ENCODE measurements at regions not wholly inside any gene's neighbourhood (a gene's known extent, or its start where the extent isn't known, plus 50 kb on each side); places are given as distances from the start of the nearest gene placed in this dataset.

DNA sequence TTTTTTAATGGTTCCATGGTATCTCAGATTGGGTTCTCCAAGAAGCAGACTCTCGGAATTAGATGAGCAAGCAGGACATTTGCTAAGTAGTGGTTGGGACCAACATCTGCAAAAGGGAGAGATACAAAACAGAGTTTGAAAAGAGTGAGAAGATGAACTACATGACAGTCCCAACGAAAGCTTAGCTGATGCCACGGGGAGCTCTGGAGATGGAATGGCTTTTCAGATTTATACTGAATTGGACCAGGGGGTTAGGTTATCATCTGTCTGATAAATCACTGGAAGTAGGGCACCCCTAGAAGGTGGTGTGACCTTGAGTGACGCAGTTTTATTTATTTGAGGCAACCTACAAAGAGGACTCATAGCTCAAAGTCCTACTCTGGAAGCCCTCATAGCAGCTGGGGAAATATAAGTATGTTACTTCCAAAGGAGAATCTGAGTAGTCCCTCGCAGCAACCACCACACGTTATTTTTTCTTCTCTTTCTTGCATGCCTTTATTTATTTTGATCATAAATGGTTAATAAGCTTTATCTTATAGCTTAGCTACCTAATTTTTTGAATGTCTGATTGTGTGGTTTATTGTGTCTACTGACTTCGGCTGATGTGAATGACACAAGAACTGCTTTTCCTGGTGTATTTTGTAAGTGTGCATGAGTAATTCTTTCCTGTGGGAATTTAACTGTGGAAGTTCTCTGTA is 815.4 kb downstream of the SQOR start:
- DNase-seq = no peak

DNA sequence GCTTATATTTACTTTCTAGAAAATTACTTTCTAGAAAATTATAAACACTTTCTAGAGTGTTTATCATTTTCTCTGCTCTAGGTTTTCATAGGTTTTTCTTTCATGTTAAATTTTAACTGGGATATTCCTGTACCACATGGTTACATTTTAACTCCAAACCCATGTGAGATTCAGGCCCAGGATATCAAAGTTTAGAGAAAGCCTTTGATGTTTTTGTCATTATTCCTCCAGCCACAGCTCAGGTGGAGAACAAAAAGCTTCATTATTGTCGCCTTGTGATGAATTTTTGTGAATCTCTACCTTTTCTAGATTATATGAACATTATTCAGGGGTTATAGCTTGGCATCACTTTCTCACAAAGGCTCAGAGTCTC is 816.0 kb downstream of the SQOR start:
- DNase-seq = no peak

DNA sequence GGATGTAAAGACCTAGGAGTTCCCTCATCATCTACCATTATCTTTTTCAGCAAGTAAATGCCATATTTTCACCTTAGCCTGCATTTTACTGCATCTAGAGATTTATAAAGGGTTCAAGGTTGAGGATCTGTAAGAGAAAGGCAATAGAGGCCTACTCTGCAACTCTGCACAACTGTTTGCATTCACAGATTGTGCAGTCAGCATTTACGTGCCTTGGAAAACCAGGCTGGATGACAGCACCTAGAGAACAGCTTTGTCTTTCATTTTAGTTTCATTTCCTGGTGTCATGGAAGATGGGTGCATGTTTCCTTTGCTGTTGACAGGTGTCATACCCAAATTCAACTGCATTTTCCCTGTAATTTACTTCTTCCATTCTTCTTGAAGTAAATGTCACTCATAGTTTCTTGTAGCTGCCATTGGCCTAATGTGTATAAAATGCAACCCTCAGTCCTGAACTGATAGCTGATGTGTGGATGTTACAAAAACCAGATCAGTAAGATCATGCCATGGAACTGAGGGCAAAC is 817.5 kb downstream of the SQOR start:
- DNase-seq = no peak

DNA sequence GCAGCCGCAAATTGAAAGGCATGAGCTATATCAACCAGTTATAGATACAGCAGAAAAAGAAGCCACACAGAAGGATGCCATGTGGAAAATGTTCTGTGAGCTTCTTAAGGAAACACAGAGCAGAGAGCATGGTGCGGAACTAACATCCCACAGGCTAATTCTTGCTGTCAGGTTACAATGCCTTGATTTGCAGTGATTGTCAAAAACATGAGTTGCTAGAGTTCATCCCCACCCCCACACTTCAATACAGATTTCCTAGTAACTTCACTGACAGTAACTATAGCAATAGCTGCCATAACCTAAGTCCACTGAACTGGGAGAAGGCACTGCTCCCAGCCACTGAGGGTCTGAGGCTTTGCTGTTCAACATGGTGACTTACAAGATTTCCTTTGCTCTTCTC is 821.6 kb downstream of the SQOR start:
- no peak for DNase-seq

DNA sequence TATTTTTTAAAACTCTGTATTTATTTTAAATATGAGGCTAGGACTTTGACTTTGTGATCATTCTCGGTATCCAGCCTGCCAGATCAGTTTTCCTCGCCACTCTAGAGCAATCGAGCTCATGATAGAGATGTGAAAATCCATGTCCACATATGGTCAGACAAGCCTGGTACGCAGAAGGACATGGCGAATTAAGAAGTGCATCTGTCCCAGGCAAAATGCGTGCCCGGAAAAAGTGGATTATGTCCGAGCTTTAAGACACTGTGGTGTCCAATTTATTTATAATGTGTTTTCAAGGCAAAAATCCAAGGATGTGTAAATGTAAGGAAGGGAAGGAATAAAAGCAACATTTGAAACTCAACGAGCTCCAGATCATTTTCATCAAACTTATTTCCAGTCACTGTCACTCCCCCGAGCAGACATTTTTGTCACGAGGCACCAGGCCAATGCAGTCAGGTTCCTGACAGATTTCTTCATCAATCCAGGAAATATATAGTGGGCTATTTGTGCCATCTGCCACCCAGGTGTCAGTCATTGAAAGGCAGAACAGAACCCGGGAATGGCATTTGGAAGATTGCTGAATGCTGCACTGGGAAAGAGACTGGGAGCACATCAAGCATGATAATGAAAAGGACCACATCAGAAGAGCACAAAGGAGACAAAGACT is 825.7 kb downstream of the SQOR start:
- DNase-seq = no peak

DNA sequence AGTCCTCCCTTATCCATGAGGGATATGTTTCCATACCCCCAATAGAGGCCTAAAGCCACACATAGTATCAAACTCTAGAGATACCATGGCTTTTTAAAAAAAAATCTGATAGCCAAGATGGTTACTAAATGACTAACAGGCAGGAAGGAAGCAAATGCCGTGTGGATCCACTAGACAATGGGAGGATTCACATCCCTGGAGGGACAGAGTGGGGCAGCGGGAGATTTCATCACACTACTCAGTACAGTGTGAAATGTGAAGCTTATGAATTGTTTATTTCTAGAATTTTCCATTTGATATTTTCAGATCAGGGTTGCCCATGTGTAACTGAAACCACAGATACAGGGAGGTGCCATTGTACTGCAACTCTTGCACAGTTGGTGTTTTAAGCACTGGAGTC is 826.6 kb downstream of the SQOR start:
- no peak for DNase-seq

DNA sequence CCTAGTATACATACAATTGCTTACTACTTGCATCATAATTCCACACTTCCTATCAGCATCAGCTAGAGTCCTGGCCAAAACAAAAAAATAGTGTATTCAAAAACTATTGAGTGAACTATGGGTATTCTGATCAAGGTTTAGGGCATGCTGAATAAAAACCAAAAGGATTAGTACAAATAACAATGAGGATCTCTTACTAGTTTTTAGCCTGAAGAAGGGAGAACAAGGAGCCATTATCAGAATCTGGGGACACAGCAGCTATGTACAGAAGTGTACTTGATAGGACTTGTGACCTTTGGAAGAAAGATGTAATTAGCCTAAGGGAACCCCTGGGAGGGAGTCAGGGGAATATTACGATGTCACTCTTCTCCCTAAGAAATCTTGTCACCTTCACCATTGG is 832.2 kb downstream of the SQOR start:
- no peak for DNase-seq

DNA sequence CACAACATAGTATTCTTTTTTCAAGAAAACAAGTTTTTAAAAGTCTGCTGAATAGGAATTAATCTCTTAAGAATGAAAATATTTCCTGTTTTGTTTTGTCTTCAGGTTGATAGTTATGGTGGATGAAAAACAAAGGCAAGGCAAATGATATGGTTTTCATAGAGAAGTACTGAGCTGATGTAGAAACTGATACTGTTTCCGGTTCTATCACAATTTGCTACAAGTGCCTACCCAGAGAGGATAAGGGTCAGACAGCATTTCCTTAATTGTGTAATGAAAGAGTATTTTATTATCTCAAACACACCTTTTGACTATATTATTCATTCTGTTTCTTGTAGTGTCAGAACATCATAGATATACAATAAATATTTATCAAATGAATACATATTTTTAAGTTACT is 836.3 kb downstream of the SQOR start:
- no peak for DNase-seq

DNA sequence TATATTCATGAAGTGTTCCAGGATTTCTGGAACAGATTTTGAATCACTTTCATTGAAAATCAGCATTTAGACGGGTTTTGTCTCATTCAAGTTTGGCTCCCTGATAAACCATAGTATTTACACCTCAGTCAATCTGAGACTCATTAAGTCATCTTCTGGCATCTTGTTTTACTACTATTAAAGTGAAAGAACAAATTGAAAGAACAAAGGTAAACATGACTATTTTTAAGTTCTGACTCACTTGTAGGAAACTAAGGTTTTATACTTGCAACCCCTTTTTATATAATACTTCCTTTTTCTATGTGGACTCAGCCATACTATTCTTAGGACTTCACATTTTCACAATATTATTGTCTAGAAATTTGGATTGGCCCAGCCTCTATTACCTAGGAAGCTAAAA is 854.4 kb downstream of the SQOR start:
- DNase-seq = no peak

DNA sequence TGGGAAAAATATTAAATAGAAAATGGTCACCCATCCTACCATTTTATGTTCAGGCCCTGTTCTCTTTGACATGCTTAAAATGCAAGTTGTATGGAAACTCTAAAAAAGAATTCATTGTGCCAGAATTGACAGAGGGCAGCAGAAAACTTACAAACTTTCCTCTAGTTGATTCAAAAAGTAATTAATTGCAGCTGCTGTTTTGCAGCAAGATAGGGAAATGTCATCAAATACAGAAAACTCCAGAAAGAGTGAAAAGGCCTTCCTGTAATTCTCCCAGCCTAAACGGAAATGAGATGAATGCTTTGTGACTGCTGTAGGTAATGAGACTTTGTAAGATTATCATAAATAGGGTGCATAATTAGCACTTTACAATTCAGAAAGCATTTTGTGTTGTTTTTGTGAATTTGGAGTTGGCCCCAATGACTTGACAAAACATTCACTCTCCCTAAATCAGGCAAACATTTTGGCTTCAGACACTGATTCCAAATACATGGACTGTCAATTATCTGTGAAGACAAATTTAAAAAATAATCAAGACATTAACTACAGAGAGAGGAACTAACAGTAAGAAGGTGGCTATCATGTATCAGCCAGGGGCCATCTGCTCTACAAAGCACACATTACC is 861.8 kb downstream of the SQOR start:
- no peak for DNase-seq

DNA sequence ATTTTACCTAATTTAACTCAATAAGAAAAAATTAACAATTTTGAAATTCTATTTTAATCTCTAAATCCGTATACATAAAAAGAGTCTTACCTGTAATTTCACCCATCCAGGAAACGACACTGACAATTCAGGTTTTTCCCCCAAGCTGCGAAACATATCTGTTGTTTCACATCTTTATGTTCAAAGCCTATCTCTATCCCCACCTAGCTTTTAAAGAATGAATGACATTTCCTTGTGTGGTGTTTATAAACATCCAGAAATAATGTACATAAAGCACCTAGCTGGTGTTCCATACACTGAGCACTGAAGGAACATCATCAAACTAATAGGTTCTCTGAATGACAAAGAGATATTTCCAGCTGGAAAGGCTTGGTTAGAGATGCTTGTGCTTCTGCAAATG is 867.8 kb downstream of the SQOR start:
- DNase-seq = no peak

DNA sequence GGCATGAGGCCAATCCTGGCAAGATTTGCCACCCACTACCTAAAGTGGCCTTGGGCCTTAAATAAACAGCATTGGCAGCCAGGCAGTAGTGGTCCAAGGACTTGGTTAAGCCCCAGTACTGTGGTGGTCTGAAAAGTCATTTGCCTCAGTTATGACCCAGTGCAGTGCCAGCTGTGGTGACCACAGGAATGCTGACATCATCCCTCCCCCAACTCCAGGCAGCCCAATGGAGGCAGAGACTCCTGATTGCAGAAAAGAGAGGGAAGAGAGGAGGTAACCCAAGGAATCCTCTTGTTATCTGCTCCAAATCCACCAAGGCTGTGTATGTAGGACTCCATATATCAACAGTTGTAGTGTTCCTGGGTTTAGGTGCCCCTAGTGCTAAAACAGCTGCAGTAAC is 883.6 kb downstream of the SQOR start:
- no peak for DNase-seq

DNA sequence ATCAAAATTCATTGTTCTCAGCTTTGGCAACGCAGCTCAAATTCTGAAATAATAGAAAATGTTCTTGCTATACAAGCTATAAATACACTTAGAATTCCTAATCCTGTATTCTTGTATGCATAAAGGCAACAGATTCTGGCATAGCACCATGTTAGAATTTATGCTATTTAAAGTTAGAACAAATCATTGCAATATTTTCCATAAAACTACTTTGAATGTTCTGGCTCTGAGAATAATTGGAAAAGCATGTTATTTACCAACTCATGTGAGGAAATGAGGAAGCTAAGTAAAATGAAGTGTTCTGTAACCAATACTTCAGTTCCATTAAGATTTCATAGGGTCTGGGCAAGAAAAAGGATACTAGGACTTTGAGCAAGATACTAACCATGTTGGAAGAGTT is 888.9 kb downstream of the SQOR start:
- no peak for DNase-seq

DNA sequence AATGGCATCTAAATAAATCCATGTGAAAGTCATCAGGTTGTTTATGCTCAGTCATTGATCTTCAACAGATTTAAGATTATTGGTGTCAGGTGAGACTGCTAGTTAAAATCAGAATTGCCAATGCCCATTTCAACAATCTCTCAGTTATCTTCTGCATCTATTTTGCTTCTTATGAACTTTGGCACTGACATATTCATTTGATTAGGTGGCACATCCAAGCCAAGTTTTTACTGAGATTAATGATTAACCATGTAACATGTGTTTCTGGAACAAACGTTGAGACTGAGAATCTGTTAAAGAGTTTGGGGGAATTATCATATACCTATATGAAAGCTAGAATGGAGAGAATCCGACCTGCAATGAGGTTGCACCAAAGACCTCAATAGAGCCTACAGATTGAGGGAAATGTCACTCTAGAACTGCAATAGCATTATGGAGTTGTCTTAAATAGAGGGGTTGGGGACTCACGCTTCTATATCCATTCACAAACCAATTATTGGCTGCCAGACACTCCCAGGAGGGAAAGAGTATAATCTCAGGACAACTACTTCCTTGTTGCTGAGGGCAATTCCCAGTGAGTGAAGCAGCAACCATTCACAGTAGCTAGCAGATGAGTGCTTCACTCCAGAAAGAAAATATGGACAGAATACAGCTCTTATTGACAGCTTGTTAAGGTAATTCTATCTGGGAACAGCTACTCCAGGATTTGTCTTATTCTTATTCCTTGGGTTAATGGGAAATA is 891.3 kb downstream of the SQOR start:
- DNase-seq = no peak

DNA sequence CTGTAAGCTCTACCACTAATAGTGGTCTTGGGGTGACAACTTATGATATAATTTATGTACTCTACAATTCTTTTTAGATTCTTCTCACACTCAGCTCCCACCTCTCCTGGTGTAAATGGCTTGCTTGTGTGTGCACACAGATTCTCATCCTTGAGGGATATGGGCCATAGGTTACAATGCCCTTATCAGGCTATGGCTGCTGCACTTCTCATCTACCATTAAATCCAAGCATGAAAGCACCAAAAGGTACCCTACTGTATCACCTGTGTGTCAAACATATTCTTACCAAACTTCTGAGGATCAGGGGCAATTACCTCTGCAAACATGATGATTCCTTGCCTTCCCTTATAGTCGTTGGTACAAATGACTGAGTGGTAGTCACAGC is 891.9 kb downstream of the SQOR start:
- DNase-seq = no peak

DNA sequence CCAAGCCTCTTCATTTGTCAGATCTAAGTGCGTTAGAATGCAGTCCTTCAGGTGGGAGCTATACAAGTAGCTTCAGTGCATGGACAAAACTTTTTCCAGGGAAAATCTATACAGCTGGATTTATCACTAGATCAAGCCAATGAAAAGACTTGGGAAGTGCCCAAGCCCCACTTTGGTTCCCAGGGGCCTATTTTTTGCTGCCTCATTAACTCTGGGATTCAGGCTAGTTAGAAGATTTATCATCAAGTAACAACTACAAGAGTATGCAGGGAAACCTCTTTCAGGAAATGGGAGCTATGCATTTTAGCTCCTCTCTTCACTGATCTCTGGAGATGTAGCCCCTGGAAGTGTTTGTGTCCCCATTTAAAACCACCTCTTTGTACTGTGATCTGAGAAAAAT is 908.8 kb downstream of the SQOR start:
- no peak for DNase-seq

DNA sequence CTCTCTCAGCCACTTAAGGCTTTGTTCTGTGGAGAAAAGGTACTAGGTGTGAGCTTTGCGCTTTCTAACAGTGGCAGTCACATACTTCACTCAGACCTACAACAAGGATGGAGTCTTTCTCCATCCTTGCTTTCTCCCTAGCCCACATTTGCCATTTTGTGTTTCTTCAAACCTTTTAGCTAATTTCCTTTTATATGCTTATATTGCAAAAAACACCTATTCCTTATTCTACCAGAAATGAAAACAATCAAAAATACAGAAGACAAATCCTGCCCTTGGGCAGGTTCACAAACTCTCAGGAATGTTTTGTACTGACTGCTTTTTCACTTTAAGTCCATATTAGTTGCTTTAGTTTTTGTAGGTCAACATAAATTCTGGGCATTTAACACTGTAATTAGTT is 914.2 kb downstream of the SQOR start:
- DNase-seq = no peak

DNA sequence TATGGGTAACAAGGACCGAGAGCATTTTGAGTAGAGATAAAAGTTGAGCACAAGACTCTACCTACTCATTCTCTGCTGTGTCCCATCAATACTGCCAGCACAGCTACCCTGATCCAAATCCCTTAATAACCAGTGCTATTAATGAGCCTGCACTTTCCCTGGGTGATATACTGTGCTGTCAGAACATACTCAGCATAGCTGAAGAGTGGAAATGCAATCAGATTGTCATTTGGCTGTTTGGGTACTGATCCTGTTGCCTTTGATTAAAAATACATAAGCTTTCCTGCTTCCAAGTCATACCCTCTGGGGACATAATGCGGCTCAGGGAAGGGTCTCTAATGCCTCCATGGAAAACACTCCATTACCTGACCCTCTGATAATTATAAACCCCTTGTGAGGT is 917.5 kb downstream of the SQOR start:
- no peak for DNase-seq

DNA sequence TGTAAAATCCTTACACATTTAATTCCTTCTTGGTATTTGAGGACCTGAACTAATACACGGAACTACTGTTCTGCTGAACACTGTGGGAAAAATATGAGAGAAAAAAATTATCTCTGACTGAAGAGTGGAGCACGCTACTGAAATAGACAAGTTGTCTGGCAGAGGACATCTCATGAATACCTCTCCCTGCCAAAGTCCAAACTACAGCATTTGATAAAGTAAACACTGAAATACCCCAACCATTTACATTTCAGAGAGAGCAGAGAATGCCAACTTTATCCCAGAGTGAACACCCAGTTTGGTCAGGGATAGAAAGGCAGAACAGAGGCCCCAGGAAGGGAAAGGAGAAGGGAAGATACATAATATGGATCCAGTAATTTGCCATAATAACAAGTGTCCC is 920.7 kb downstream of the SQOR start:
- DNase-seq = no peak

DNA sequence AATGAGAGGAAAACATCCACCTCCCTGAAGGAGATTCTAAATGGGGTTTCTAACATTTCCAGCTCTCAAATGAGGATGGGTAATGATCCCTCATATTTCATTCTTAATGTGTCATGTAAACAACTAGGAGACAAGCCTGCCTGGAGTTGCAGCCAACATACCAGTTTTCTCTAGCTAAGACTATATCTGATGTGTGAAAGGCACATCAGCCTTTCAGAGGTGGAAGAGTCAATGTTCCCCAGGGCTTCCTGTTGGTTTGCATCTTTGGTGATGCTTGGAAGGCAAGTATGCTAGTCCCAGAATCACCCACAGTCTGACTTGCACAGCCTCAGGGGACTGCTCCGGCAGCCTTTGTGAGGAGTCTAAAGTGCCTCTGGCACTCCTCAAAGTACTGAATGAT is 921.2 kb downstream of the SQOR start:
- DNase-seq = no peak

DNA sequence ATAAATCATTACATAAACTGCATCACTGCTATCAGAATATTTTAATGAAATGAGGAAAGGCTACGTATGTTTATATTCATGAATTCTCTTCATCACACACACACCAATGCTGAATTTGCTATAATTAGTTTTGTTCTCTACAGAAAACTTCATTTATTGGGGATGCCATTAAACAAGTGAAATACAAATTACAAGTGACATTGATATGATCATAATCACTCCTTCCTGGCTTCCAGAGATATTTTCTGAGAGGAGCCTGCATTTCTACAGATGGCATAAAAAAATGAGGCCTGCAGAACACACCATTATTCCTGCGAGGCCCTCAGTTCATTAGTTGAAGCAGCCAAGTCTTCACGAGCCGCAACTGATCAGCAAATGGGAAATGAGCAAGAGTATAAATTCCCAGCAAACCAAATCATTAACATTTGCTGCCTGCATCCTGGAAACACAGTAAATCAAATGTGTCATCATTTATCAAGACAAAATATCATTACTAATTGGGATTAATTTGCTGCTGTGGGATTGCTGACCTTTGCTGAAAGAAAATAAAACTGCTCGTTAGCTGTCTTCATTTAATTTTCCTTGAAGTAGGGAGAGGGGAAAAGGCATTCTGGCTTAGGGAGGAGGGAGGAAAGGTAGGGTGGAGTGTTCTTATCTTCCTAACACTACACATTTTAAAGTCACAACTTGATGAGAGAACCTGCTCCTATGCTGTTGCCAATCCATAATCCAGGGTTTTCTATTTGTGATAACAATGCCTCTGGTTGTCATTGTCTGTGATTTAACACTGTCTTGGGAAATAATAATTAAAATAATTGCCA is 921.9 kb downstream of the SQOR start:
- no peak for DNase-seq

DNA sequence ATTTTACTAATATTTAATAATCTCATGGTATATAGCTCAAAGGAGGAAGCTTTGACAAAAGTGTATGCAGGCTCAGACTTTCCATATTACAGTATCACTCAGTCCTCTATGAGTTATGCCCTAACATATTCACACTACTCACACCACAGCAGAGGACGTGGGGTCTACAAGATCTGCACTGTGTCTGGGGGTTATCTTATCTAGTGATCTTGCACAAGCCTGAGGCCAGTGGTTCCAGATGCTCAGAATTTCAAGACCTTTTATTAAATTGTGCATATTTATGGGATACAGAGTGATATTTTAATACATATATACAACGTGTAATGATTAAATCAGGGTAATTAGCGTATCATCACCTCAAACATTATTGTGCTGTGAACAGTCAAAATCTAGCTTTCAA is 933.1 kb downstream of the SQOR start:
- DNase-seq = no peak

DNA sequence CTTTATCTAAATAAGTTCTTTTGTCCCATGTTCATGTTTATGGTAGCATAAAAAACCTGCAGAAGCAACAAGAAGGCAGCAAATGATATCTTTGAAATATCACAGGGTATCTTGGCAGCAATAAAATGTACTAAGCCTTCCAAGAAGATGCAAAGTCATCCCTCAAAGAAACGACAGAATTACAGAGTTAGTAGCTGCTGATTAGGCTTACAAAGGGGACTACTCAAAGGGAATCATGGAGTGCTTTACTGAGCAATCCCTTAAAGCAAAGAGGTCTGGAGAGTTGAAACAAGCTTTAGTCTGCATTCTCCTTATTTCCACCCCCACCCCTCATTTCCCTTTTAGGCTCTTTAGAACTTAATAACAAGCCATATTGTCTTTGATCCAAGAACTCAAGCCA is 935.0 kb downstream of the SQOR start:
- DNase-seq = no peak
